Progenitor cell of endocrine pancreas (in vitro differentiated cells): ENCODE measurements at regions not wholly inside any gene's neighbourhood (a gene's known extent, or its start where the extent isn't known, plus 50 kb on each side); places are given as distances from the start of the nearest gene placed in this dataset.

Experiments used
- DNase-seq: peaks from one replicate; pipeline ENCODE4 v3.0.0; 2021; ENCODE audit warnings: low spot score; ENCODE audit not compliant: unreplicated experiment
- H3K27ac Mint-ChIP-seq: 2 replicates; pipeline ENCODE4 v1.8.0; 2021; ENCODE audit warnings: mild to moderate bottlenecking, moderate library complexity, mixed read lengths
- H3K27me3 Mint-ChIP-seq: 2 replicates; pipeline ENCODE4 v1.8.0; 2021; ENCODE audit warnings: mixed read lengths
- H3K36me3 Mint-ChIP-seq: 2 replicates; pipeline ENCODE4 v1.8.0; 2022; ENCODE audit warnings: mixed read lengths; ENCODE audit not compliant: insufficient read depth
- H3K4me1 Mint-ChIP-seq: 2 replicates; pipeline ENCODE4 v1.8.0; 2021; ENCODE audit warnings: low read depth, mixed read lengths
- H3K4me3 Mint-ChIP-seq: 2 replicates; pipeline ENCODE4 v1.8.0; 2021; ENCODE audit warnings: low read depth, mild to moderate bottlenecking, moderate library complexity, mixed read lengths
- H3K9me3 Mint-ChIP-seq: 2 replicates; pipeline ENCODE4 v1.8.0; 2021; ENCODE audit warnings: low read depth, mixed read lengths
- TF ChIP-seq, protein P1 (sequence below): fragments of 200-600 bp; sonication (generic); IDR thresholded peaks from one replicate; pipeline ENCODE4 v1.5.0; 2021; ENCODE audit warnings: antibody characterized with exemption, mild to moderate bottlenecking; ENCODE audit not compliant: unreplicated experiment

DNA sequence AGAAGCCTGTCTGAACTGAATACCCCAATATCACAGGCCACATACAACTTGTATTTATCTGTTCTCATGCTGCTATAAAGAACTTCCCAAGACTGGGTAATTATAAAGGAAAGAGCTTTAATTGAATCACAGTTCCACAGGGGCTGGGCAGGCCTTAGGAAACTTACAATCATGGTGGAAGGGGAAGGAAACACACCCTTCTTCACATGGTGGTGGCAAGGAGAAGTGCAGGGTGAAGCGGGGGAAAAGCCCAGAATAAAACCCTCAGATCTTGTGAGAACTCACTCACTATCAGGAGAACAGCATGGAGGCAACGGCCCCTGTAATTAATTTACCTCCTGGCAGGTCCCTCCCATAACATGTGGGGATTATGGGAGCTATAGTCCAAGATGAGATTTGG, 50.3 kb upstream of the FNDC1 start:
- Mint-ChIP-seq H3K4me1 (no peaks in the 10 kb centered on the region), H3K4me3 (no peak overlapping the region), H3K9me3 (no peaks in the 10 kb centered on the region), H3K36me3 (no peaks in the 10 kb centered on the region), H3K27me3 (peaks cover 8% of the 10 kb centered on the region), H3K27ac (no peak overlapping the region)
- no peak for DNase-seq
- TF ChIP-seq, protein P1, sequence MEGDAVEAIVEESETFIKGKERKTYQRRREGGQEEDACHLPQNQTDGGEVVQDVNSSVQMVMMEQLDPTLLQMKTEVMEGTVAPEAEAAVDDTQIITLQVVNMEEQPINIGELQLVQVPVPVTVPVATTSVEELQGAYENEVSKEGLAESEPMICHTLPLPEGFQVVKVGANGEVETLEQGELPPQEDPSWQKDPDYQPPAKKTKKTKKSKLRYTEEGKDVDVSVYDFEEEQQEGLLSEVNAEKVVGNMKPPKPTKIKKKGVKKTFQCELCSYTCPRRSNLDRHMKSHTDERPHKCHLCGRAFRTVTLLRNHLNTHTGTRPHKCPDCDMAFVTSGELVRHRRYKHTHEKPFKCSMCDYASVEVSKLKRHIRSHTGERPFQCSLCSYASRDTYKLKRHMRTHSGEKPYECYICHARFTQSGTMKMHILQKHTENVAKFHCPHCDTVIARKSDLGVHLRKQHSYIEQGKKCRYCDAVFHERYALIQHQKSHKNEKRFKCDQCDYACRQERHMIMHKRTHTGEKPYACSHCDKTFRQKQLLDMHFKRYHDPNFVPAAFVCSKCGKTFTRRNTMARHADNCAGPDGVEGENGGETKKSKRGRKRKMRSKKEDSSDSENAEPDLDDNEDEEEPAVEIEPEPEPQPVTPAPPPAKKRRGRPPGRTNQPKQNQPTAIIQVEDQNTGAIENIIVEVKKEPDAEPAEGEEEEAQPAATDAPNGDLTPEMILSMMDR = no peak

DNA sequence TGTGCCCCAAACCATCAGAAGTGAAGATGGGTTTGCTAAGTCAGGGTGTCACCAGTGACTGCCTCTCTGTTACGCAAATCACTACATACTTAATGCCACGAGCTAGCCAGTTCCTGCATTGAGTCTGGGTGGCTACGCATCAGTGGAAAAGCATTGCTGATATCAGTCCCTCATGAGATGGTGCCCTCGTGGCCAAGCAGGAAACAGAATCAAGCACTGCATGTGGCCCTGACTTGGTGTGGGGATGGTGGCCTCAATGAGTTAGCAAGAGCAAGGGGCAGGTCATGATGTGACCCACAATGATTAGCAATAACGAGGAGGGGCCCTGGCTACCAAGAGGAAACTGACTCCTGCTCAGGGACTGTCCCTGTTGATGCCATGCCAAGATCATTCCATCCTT, 51.6 kb upstream of the FNDC1 start:
- Mint-ChIP-seq H3K27me3 (peaks cover 2% of the 10 kb centered on the region), H3K4me3 (no peak overlapping the region), H3K9me3 (no peaks in the 10 kb centered on the region), H3K36me3 (no peaks in the 10 kb centered on the region), H3K4me1 (no peaks in the 10 kb centered on the region), H3K27ac (no peak overlapping the region)
- TF ChIP-seq, protein P1 = no peak
- no peak for DNase-seq

DNA sequence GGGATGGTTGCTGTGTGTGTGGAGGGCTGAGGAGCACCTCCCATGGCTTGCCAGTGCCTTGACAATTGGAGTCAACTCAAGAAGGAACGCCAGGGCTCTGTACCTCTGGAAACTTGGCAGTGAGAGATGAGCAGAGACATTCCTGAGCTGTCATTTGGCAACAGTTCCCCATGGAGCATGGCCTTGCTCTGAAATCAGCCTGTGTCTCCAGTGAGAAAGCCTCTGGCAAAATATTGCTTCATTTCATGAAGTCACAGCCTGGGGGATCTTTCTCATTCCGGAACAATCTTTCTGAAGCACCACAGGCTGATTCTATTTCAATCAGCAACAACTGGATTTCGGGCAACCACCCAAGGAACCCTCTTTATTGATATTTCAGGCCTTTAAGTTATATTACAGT, 52.2 kb upstream of the FNDC1 start:
- Mint-ChIP-seq H3K27me3 (peaks cover 2% of the 10 kb centered on the region), H3K9me3 (no peaks in the 10 kb centered on the region), H3K4me1 (no peaks in the 10 kb centered on the region), H3K36me3 (no peaks in the 10 kb centered on the region), H3K4me3 (no peak overlapping the region), H3K27ac (no peak overlapping the region)
- TF ChIP-seq, protein P1 = no peak
- DNase-seq = no peak

DNA sequence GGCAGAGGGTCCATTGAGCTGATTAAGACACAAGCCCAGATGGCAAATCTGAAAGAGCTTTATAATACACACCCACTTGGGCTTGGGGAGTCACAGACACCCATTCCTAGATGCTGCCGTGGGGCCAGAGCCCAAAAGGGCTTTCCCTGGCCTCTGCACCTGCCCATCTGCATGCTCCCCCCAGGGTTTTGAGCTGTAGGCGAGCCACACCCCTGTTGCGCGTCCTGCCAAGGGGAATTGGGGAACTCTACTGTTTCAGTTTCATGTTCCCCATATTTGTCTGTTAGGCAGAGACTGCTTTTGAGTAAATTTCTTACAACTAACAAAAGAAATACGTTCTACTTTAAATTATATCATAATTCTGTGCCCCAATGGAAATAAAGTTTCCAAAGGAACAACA, 52.9 kb upstream of the FNDC1 start:
- Mint-ChIP-seq H3K9me3 (no peaks in the 10 kb centered on the region), H3K4me3 (no peak overlapping the region), H3K27me3 (peaks cover 2% of the 10 kb centered on the region), H3K27ac (no peak overlapping the region), H3K36me3 (no peaks in the 10 kb centered on the region), H3K4me1 (no peaks in the 10 kb centered on the region)
- TF ChIP-seq, protein P1 = no peak
- DNase-seq = no peak

DNA sequence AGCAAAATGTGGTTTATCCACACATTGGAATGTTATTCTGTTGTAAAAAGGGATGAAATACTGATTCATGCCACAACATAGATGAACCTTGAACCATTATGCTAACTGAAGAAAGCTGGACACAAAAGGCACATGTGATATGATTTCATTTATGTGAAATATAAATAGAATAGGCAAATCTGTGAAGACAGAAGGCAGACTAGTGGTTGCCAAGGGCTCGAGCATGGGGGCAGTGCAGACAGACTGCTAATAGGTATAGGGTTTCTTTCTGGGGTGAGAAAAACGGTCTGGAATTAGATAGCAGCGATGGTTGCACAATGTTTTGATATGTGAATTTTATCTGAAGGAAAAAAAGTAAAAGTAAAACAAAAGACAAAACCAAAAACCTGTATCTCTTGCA, 54.6 kb upstream of the FNDC1 start:
- no peaks in the 10 kb centered on the region for H3K9me3 Mint-ChIP-seq
- H3K4me3 Mint-ChIP-seq = no peak overlapping the region
- H3K36me3 Mint-ChIP-seq = no peaks in the 10 kb centered on the region
- no peaks in the 10 kb centered on the region for H3K4me1 Mint-ChIP-seq
- H3K27me3 Mint-ChIP-seq = peaks cover 2% of the 10 kb centered on the region
- no peak overlapping the region for H3K27ac Mint-ChIP-seq
- DNase-seq = no peak
- TF ChIP-seq, protein P1 = no peak
